ENCODE measurements at regions not wholly inside any gene's neighbourhood (a gene's known extent, or its start where the extent isn't known, plus 50 kb on each side); places are given as distances from the start of the nearest gene placed in this dataset.

DNA sequence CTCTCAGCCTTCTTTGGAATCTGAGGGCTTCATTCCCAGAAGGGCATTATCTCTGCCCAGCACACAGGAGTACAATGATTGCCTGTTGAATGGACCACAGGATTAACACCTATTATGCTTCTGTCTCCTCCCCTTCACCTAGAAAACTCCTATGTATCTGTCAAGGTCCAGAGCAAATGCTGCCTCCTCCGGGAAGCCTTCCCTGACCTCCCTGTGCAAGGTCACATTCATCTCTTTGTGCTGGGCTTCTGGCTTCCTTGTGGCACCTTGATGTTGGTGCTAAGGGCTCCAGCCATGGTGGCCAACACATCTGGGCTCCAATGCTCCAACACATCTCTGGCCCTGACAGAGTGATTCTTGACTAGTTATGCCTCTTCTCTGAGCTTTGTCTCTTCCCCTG is 49.9 kb upstream of the ATP2B2 start:
- DNase-seq (ENCODE audit: low read depth in 2 of 2): no peak

DNA sequence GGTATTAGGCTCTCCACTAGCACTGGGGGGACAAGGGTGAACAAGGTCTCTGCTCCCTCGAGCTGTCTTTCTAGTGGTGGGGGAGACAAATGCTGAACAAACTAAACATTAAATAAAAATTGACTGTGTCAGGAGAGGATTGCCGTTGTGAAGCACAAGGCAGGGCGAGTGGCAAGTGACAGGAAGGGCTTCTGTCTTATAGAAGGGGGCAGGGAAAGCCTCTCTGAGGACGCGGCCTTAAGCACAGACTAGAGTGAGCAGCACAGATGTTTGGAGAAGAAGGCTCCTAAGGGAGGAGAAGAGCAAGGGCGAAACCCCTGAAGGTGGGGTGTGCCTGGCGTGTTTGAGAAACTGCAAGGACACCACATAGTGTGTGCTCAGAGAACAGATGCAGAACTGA is 50.9 kb upstream of the ATP2B2 start:
- DNase-seq (ENCODE audit: low read depth in 2 of 2): no peak

DNA sequence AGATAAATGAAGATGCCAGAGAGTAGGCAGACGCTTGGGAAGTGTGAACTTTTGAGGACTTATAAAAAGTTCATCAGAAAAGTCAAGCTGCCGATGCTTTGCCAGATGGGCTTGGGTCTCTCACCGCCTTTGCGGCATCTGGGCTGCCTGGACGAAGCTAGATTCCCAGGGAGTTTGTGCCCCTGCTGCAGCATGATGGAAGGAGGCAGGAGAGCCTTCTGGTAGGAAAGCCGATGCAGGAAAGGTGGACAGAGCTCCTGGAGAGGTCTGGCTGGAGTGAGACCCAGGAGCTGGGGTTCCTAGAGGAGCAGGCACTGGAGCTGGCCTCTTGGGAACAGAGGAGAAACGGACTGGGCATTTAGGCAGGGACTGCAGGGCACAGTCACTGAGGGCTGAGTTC is 51.9 kb upstream of the ATP2B2 start:
- no peak for DNase-seq (ENCODE audit: low read depth in 2 of 2)

DNA sequence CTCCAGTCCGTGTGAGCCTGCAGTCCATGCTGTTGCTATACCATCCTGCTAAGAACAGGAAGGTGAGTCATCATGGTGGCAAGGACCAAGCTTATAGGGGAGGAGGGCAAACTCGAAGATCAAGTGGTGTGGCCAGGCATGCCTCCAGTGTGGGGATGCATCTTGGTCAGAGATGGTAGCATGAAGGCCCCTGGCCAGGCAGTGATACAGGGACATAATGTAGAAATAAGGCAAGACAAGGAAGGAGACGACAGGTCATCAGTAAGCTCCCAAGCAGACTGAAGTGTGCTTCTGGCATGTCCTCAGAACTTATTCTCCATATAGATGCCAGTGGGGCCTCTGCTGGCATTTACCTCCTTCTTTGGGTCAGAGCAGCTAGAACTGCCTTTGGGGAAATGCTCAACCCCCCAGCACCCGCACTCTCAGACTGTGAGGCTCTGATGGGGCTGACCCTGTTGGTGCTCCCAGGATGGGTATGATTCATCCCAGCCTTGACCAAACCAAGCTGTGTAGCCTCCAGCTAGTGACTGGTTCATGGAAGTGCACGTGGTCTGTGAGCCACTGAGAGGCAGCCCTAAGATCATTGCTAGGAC is 52.5 kb upstream of the ATP2B2 start:
- no peak for DNase-seq (ENCODE audit: low read depth in 2 of 2)

DNA sequence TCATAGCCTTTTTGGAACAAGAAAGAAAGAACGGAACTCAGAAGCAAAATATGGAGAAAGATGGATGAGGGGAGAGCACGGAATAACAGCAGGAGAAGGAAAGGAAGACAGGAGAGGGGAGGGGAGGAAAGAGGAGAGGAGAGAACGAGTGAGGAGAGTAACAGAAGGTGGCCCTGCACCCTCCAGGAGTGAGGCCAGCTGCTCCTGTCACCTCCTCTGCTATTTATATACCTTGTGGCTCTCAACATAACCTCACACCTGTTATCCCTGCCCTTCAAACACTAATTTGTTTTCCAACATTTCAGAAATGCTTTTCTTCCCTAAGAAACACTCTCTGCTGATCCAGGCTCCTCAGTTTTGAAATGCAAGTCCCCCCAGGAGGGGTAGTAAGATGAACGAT is 53.4 kb upstream of the ATP2B2 start:
- no peak for DNase-seq (ENCODE audit: low read depth in 2 of 2)

DNA sequence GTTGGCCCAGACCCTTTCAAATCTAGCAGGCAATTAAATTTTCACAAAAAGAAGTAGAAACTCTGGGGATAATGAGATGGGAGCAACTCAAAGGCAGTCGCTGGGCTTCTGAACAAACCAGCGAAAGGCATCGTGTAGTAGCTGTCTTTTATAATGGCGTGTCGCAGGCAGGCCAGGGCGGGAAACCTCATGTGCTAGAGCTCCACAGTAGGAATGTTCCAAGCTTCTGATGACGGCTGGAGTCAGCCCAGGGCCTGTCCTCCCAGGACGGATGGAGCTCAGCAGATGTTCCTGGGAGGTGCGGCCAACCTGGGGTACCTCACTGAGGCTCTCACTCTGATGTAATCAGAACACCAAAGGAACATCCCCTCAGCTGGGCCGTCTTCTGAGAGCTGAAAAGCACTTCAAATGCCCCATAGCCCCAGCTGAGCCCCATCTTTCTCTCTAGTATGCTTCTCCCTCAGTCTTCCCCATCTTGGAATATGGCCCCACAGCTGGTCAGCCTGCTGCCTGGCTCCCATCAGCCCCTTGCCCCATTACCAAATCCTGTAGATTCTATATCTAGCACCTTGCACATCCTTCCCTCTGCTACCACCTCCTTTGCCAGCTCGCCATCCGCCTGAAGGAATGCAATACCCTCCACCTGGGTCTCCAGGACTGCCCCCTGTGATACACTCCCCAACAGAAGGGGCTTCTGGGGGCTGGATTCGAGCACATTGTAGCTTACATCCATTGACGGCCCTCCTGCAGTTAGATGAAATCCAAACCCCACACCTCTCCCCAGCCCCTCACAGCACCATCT is 54.9 kb upstream of the ATP2B2 start:
- no peak for DNase-seq (ENCODE audit: low read depth in 2 of 2)

DNA sequence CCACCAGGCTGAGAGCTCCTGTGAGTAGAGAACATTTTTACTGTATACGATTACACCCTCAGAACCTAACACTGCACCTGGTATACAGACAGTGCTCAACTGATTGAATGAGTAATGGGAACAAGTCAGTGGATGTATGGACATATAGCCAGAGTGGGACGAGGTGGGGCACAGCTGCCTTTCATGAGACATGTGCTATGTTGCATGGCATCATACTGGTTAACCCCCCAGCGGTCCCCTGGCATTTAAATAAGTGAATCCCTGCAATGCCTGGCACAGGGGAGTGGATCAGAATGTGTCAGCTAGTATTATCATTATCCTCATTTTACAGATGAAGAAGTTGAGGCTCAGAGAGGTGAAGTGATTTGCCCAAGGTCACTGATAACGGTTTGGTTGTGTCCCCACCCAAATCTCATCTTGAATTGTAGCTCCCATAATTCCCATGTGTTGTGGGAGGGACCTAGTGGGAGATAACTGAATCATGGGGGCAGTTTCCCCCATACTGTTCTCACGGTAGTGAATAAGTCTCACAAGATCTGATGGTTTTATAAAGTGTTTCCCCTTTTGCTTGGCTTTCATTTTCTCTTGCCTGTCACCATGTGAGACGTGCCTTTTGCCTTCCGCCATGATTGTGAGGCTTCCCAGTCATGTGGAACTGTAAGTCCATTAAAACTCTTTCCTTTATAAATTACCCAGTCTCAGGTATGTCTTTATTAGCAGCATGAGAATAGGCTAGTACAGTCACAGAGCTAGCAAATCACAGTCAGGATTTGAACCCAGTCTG is 56.0 kb upstream of the ATP2B2 start:
- DNase-seq (ENCODE audit: low read depth in 2 of 2): no peak

DNA sequence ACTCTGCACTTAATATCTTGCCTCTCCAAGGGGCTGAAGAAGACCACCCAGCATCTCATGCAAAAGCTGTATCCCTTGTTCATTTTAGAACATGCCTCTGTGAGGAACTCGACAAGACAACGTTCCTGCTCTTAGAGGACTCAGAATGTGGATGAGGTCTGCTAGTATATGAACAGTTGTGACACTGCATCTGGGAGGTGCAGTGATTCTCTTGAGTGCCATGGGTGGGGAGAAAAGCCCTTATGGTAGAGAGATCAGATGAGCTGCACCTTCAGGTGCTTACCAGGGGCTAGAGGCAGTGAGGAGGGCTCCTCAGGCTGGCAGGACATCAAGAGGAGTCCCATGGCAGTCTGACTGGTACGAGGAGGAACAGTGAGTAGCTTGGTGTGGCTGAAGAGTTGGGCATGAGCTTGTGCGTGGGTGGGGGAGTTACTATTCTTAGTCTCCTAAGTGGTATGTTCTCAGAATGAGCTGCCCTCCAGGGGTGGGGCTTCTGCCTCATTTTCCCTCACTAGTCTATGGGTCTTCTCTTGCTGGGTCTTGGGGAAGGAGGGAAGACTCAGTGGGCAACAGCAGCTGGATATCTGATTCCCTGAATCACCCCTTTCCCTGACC is 56.7 kb upstream of the ATP2B2 start:
- DNase-seq (ENCODE audit: low read depth in 2 of 2): peak in 1 of 2 donors; percentile 7

DNA sequence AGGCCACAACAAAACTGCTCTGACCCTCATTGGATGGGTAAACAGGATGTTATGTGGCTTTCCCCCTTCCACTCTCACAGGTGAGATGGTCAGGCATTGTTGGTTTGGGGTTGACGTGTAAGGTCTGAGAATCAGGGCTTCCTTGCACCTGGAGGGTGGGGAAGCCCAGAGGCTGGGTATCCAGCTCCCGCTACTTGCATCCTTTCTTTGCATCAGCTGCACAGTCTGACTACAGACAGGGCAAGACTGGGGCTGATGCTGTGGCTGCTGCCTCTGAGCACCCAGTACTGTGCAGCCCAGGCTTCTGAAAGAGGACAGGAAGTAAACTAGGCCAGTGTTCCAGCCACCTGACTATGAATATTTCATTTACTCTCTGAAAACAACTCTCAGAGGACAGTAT is 58.0 kb upstream of the ATP2B2 start:
- no peak for DNase-seq (ENCODE audit: low read depth in 2 of 2)

DNA sequence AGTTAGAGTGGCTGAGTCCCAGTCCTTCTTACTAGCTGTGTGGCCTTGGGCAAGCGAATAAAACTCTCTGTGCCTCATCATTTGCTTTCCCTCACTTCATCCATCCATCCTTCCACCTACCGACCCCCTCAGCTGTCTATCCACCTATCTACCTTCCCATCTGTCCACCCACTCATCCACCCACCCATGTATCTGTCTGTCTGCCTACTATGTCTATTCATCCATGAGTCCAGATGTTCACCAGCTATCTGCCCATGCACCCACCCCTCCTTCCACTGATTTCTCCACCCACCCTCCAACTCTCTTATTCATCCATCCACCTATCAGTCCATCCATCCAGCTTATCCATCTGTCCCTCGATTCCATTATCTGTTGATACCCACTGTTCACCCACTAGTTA is 60.4 kb upstream of the ATP2B2 start:
- DNase-seq (ENCODE audit: low read depth in 2 of 2): no peak

DNA sequence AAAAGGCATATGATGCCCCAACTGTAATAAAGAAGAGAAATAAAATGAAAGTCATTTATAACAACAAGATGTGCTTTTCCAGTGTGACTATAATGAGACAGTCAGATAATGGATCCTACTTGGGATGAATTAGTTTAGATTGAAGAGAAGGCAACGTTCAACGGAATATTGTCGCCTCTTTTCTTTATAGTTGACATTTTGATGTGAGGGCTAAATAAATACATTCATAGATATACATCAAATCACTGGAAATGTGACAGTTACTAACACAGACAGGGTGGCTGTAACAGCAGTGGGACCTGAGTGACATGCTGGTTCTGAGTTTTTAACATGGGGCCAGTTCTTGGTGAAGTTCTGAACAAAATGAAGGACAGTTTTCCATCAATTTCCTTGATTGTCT is 61.1 kb upstream of the ATP2B2 start:
- no peak for DNase-seq (ENCODE audit: low read depth in 2 of 2)

DNA sequence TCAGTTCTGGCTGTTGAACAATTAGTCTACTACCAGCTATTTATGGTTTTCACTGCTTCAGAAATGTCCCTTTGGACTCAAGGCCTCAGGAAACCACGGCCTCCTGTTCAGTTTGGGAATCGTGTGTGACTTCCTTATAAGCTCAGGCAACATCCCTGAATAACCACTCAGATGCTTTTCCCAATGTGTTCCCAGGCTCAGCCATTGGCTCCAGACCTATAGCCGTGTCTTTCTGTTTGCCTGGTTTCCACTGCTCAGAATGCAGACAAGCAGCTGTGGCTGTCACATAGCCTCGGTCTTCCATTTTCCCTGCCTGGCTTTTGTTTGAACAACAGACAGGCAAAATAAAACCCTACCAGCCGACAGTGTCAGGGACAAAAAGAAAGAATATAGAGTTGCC is 63.2 kb upstream of the ATP2B2 start:
- no peak for DNase-seq (ENCODE audit: low read depth in 2 of 2)

DNA sequence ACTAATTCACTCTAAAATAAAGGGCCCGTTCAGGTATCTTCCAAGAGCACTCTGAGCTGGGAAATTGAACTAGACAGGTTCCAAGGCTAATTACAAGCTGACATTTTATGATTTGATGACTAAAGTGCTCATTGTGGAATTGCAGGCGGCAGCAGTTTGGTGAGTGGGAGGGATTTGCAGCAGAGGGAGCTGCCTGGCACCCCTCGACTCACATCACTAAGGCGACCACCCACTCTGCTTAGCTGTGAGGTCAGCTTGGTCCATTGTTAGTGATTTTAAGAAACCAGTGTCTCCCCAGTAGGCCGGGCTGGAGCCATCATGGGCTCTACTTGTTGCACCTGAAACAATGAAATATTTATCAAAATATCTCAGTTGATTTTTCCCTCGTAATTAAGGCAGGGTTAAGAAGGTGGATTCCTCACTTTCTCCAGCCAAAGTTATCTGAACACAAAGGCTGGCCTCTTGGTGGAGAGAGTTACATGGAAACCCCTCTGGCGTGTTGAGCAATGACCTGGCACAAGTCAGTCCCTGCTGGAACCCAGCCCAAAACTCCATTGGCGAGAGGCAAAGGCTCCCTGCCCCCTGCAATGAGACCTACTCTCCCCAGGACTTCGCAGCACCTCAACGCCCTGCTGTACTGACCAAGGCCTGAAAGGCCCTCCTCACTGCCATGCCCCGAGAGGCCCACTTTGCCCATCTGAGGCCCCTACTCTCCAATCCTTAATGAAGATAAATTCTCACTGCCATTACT is 65.0 kb upstream of the ATP2B2 start:
- no peak for DNase-seq (ENCODE audit: low read depth in 2 of 2)

DNA sequence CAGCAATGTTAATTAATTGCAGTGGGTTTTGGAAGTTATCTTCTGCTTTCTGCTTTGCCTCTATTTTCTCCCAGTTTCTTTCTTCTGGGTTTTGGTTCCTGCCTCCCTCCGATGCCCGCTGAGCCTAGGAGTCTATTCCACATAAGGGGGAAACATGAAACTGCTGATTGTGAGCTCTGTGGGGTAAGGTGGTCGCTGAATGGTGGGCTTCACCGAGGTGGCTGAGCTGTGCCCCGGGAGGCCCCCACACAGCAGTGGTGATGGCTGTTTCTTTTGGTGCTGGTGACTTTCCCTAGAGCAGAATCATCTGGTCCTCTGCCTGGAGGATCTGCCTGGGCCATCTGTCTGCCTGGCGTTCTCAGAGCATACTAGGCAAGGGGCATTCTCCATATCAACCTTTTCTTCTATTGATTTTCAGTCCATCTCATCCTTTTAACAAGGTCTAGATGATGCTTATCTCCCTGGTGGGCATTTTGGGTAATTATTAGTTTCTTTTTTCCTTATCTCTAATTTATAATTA is 68.8 kb upstream of the ATP2B2 start:
- DNase-seq (ENCODE audit: low read depth in 2 of 2): no peak

DNA sequence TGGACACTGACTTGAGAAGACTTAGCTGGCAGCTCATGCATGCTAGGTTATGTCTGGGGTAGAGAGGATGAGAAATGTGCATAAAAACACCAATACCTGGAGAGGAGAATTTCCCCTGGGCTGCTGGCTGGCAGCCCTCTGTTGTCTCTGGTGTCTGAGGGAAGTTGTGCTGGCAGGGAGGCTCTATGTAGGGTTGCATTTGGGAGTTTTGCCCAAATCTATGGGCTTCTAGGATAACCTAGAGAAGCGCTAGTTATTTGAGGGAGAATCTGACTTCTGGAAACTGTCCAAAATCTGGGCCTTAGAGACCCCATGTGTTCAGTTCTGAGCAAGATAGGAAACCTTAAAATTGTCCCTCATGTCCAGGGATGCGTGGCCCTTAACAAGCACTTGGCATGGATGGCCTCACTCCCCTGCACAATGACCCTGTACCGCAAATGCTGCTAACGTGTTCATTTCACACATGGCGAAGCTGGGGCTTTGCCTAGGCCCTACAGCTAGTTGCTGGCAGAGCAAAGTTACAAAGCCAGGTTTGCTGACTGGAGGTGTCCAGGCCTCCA is 70.3 kb upstream of the ATP2B2 start:
- DNase-seq (ENCODE audit: low read depth in 2 of 2): no peak

DNA sequence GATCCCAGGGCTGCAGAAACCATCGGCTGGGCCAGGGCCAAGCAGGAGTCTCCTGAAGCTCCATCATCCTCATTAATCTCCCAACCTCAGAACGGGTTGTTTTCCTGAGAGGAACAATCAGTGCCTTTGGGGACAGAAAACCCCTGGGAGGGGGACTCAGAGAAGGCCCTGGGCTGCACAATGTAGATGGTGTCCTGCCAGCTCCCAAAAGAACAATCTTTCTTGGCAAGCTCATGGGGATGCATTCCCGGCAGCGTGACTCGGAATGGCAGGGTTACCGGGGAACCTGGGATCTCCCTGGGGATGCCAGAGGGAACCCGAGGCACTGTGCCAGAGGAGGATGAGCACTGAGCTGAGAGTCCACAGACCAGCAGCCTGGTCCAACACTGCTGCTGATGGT is 72.1 kb upstream of the ATP2B2 start:
- no peak for DNase-seq (ENCODE audit: low read depth in 2 of 2)

DNA sequence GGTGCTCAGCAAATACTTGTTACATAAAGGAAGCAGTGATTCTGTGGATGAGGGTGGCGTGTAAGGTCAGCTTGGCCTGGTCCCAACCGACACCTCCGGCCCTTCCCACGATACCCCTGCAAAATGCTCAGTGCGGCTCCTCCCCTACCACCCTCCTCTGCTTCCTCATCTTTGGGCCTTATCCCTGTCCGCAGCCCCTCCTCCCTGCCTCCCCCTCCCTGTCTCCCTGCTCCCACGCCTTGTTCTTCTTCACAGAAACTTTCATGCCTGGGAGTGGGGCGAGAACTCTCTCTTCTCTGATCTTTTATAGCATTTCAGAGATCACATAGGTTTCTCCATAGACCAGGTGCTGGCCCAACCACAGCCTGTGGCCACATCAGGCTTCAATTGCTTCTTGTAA is 75.0 kb upstream of the ATP2B2 start:
- DNase-seq (ENCODE audit: low read depth in 2 of 2): no peak

DNA sequence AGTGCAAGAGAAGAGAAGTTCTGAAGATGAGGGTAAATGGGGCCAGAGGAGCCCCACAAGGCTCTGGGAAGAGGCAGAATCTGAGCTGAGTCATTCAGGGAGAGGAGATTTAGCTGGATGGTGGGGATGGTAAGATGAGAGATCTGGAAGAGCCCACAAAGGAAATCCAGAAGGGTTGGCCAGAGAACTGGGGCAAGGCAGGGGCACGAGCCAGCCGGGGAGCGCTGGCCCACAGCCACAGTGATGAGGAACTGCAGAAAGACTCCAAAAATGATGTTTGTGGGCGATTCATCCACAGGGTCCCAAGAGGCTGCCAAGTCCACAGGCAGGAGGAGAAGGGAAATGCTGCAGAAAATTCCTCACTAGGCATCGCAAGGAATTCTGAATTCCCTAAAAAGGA is 75.9 kb upstream of the ATP2B2 start:
- DNase-seq (ENCODE audit: low read depth in 2 of 2): no peak

DNA sequence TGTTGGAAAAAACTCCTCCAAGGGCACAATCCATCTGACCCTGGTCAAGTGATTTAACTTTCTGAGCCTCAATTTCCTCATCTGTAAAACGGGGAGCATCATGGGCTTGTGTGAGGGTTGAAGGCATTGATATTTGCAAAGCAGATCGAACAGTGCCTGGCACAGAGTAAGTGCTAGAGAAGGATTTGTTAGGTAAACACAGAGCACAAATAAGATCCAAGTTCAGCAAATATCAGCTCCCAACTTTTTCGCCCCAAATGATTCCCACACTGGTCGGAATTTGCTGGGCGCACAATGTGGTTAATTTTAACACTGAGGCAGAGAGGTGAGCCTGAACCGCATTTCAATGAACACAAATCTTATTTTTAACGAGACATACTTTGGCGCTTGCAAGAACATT is 76.3 kb upstream of the ATP2B2 start:
- no peak for DNase-seq (ENCODE audit: low read depth in 2 of 2)

DNA sequence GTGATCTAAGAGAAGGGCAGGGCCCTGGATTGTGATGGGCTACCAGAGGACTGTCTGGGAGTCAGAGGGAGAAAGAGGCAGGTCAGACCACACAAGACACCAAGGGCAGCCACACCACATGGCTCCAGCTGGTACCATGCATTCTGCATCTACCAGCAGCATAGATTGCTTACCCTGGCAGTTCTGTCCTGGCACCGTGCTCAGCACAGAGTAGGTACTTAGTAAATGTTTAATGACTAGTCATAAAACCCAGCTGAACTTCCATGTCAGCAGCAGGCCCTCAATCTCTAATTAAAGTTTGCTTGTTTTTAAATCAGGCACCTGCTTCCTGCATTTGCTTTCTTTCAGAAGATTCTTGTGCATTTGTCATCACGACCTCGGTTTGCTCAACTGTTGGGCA is 77.3 kb upstream of the ATP2B2 start:
- DNase-seq (ENCODE audit: low read depth in 2 of 2): no peak

Data from stimulated activated CD4-positive, alpha-beta T cell treated with anti-CD3 and anti-CD28 coated beads, Interleukin-15, amount 100 ng/mL, for 48 hours (primary cell).